ENCODE measurements at regions not wholly inside any gene's neighbourhood (a gene's known extent, or its start where the extent isn't known, plus 50 kb on each side); places are given as distances from the start of the nearest gene placed in this dataset.
"Not testable (repeated sequence)": the region's sequence is repeated elsewhere in the genome, so short reads cannot be mapped to it uniquely, and the experiment has no call there.

- Mint-ChIP-seq H3K27ac (no peak overlapping the region), H3K4me1 (ENCODE audit: low read depth) (peaks cover 8% of the 10 kb centered on the region), H3K9me3 (no peaks in the 10 kb centered on the region), H3K36me3 (ENCODE audit: low read depth) (no peaks in the 10 kb centered on the region), H3K4me3 (no peak overlapping the region), H3K27me3 (peaks cover 66% of the 10 kb centered on the region)
- no peak for DNase-seq
Measured at GRCh38 chrX:13420545-13421183, 100.8 kb upstream of the ATXN3L start.

DNA sequence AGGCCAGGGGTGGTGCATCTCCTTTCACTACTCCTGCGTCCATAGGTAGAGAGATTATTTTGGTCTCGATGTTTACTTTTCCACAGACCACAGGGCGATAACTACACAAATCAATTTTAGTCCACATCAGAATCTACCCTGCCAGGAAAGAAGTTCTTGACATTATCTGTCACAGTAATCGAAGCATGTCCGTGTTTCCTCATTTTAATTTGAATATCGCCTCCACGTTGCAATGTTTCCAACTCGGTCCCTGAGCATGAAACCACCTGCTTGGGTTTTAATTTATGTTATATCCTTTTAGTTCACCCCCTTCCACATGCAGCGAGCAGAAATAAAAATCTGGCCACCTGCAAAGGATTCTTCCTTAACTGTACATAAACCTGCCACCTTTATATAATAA is 100.1 kb upstream of the ATXN3L start:
- H3K27me3 Mint-ChIP-seq: peaks cover 70% of the 10 kb centered on the region
- H3K36me3 Mint-ChIP-seq (ENCODE audit: low read depth): no peaks in the 10 kb centered on the region
- H3K4me3 Mint-ChIP-seq: no peak overlapping the region
- H3K4me1 Mint-ChIP-seq (ENCODE audit: low read depth): peaks cover 8% of the 10 kb centered on the region
- no peak for DNase-seq
- no peak overlapping the region for H3K27ac Mint-ChIP-seq
- H3K9me3 Mint-ChIP-seq: no peaks in the 10 kb centered on the region

- Mint-ChIP-seq H3K27ac (no peak overlapping the region), H3K36me3 (ENCODE audit: low read depth) (no peaks in the 10 kb centered on the region), H3K4me1 (ENCODE audit: low read depth) (peaks cover 8% of the 10 kb centered on the region), H3K27me3 (peaks cover 73% of the 10 kb centered on the region), H3K4me3 (no peak overlapping the region), H3K9me3 (no peaks in the 10 kb centered on the region)
- DNase-seq: no peak
Measured at GRCh38 chrX:13419276-13419675, 99.4 kb upstream of the ATXN3L start.

- H3K36me3 Mint-ChIP-seq (ENCODE audit: low read depth): no peaks in the 10 kb centered on the region
- H3K27me3 Mint-ChIP-seq: peaks cover 70% of the 10 kb centered on the region
- peaks cover 8% of the 10 kb centered on the region for H3K4me1 Mint-ChIP-seq (ENCODE audit: low read depth)
- H3K4me3 Mint-ChIP-seq: no peak overlapping the region
- H3K9me3 Mint-ChIP-seq: no peaks in the 10 kb centered on the region
- H3K27ac Mint-ChIP-seq: no peak overlapping the region
- no peak for DNase-seq
Measured at GRCh38 chrX:13418126-13419097, 98.6 kb upstream of the ATXN3L start.

GRCh38 chrX:13415509-13415908 is 95.7 kb upstream of the ATXN3L start:
- DNase-seq: no peak
- no peaks in the 10 kb centered on the region for H3K36me3 Mint-ChIP-seq (ENCODE audit: low read depth)
- peaks cover 13% of the 10 kb centered on the region for H3K4me1 Mint-ChIP-seq (ENCODE audit: low read depth)
- no peak overlapping the region for H3K27ac Mint-ChIP-seq
- no peak overlapping the region for H3K4me3 Mint-ChIP-seq
- H3K27me3 Mint-ChIP-seq: peaks cover 66% of the 10 kb centered on the region
- no peaks in the 10 kb centered on the region for H3K9me3 Mint-ChIP-seq

DNA sequence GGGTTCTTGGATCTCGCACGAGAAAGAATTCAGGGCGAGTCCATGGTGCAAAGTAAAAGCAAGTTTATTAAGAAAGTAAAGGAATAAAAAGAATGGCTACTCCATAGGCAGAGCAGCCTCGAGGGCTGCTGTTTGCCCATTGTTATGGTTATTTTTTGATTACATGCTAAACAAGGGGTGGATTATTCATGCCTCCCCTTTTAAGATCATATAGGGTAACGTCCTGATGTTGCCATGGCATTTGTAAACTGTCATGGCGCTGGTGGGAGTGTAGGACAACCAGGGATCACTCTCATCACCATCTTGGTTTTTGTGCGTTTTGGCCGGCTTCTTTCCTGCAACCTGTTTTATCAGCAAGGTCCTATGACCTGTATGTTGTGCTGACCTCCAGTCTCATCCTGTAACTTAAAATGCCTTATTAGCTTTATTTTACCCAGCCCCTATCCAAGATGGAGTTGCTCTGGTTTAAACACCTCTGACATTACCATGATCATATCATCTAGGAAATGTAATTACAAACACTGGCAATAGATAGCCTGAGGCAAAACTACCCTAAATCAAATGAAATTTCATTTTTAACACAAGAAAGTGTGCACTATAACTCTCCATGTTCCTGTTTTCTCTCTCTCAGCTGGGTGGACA is 94.3 kb upstream of the ATXN3L start:
- H3K27ac Mint-ChIP-seq: no peak overlapping the region
- DNase-seq: no peak

GRCh38 chrX:13412208-13412600 is 92.4 kb upstream of the ATXN3L start:
- no peak overlapping the region for H3K27ac Mint-ChIP-seq
- H3K4me1 Mint-ChIP-seq (ENCODE audit: low read depth): peaks cover 5% of the 10 kb centered on the region
- H3K27me3 Mint-ChIP-seq: peaks cover 61% of the 10 kb centered on the region
- DNase-seq: no peak
- no peak overlapping the region for H3K4me3 Mint-ChIP-seq
- H3K9me3 Mint-ChIP-seq: peaks cover 7% of the 10 kb centered on the region
- H3K36me3 Mint-ChIP-seq (ENCODE audit: low read depth): no peaks in the 10 kb centered on the region

More for the DNA sequence above, 94.3 kb upstream of the ATXN3L start:
- H3K9me3 Mint-ChIP-seq: no peaks in the 10 kb centered on the region
- H3K27me3 Mint-ChIP-seq: peaks cover 61% of the 10 kb centered on the region
- peaks cover 13% of the 10 kb centered on the region for H3K4me1 Mint-ChIP-seq (ENCODE audit: low read depth)
- no peaks in the 10 kb centered on the region for H3K36me3 Mint-ChIP-seq (ENCODE audit: low read depth)
- H3K4me3 Mint-ChIP-seq: no peak overlapping the region

GRCh38 chrX:13411496-13412207 is 91.8 kb upstream of the ATXN3L start:
- H3K9me3 Mint-ChIP-seq: peaks cover 7% of the 10 kb centered on the region
- H3K36me3 Mint-ChIP-seq (ENCODE audit: low read depth): no peaks in the 10 kb centered on the region
- no peak overlapping the region for H3K4me3 Mint-ChIP-seq
- H3K27me3 Mint-ChIP-seq: peaks cover 62% of the 10 kb centered on the region
- no peak for DNase-seq
- H3K4me1 Mint-ChIP-seq (ENCODE audit: low read depth): peaks cover 5% of the 10 kb centered on the region
- H3K27ac Mint-ChIP-seq: no peak overlapping the region

- DNase-seq; H3K27ac Mint-ChIP-seq; H3K36me3 Mint-ChIP-seq (ENCODE audit: low read depth); H3K4me1 Mint-ChIP-seq (ENCODE audit: low read depth); H3K9me3 Mint-ChIP-seq; H3K4me3 Mint-ChIP-seq: not testable (repeated sequence)
- peaks cover 62% of the 10 kb centered on the region for H3K27me3 Mint-ChIP-seq
Measured at GRCh38 chrX:13408599-13408998, 88.7 kb upstream of the ATXN3L start.

GRCh38 chrX:13404777-13405176 is 84.9 kb upstream of the ATXN3L start:
- H3K27me3 Mint-ChIP-seq: peaks cover 68% of the 10 kb centered on the region
- H3K36me3 Mint-ChIP-seq (ENCODE audit: low read depth); DNase-seq; H3K27ac Mint-ChIP-seq; H3K9me3 Mint-ChIP-seq; H3K4me3 Mint-ChIP-seq; H3K4me1 Mint-ChIP-seq (ENCODE audit: low read depth): not testable (repeated sequence)

DNA sequence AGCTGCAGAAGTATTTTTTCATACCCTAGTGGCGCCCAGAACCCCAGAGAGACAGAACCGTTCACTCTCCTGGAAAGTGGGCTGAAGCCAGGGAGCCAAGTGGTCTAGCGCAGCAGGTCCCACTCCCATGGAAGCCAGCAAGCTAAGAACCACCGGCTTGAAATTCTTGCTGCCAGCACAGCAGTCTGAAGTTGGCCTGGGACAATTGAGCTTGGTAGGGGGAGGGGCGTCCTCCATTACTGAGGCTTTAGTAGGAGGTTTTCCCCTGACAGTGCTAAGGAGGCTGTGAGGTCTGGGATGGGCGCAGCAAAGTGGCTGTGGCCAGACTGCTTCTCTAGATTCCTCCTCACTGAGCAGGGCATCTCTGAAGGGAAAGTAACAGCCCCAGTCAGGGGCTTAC is 84.5 kb upstream of the ATXN3L start:
- Mint-ChIP-seq H3K4me3 (no peak overlapping the region), H3K27me3 (peaks cover 68% of the 10 kb centered on the region), H3K4me1 (ENCODE audit: low read depth) (no peaks in the 10 kb centered on the region), H3K9me3 (peaks cover 7% of the 10 kb centered on the region), H3K36me3 (ENCODE audit: low read depth) (no peaks in the 10 kb centered on the region), H3K27ac (no peak overlapping the region)
- no peak for DNase-seq

DNA sequence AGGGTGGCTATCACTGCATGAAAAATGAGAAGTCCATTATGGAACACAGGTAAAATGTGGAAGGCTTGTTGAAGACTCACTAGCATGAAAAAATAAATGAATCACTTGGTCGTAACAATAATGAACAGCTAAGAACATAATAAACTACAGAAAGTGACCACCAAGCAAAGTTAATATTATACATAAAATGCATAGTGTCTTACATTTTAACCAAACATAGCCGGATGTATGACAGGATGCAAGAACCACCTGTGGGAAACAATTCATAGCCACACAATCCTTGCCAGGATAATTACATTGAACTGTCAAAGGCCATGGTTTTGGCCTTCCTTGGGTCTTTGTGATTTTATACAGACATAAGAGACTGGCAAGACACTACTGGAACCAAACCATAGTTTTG is 81.9 kb upstream of the ATXN3L start:
- DNase-seq: no peak
- Mint-ChIP-seq H3K27me3 (peaks cover 62% of the 10 kb centered on the region), H3K27ac (no peak overlapping the region), H3K4me3 (no peak overlapping the region), H3K36me3 (ENCODE audit: low read depth) (no peaks in the 10 kb centered on the region), H3K4me1 (ENCODE audit: low read depth) (peaks cover 14% of the 10 kb centered on the region), H3K9me3 (peaks cover 2% of the 10 kb centered on the region)

- no peak for DNase-seq
- peaks cover 18% of the 10 kb centered on the region for H3K4me1 Mint-ChIP-seq (ENCODE audit: low read depth)
- H3K9me3 Mint-ChIP-seq: peaks cover 4% of the 10 kb centered on the region
- no peaks in the 10 kb centered on the region for H3K36me3 Mint-ChIP-seq (ENCODE audit: low read depth)
- H3K27me3 Mint-ChIP-seq: peaks cover 64% of the 10 kb centered on the region
- no peak overlapping the region for H3K4me3 Mint-ChIP-seq
- H3K27ac Mint-ChIP-seq: peak overlapping the region; percentile 45
Measured at GRCh38 chrX:13398839-13399238, 79.0 kb upstream of the ATXN3L start.

All from activated T-cell treated with anti-CD3 and anti-CD28 coated beads, Interleukin-2, amount 50 U/mL, for 24 hours (primary cell).